Effector CD4-positive, alpha-beta T cell (primary cell): ENCODE measurements at regions not wholly inside any gene's neighbourhood (a gene's known extent, or its start where the extent isn't known, plus 50 kb on each side); places are given as distances from the start of the nearest gene placed in this dataset.
"Not testable (repeated sequence)": the region's sequence is repeated elsewhere in the genome, so short reads cannot be mapped to it uniquely, and the experiment has no call there.

ENCODE experiments used
- DNase-seq: peaks from one replicate; pipeline ENCODE4 v3.0.0-alpha.2; 2020

DNA sequence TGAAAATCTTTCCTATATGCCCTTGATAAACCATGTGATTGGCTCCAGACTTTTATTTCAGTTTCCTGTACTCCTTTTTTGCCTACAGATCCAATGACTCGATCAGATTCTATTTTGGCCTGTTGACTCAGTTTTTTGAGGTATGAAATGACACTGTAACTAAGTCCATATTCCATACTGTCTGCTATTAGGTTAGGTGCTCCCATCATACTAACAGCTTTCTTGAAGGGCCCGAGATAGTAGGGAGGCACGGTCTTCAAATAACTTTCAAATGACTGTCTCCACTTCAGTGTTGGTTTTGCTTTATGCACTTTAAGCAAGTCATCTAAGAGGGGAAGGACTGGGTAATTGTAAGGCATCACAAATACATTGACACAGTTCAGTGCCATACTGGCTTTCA lies 295.4 kb upstream of the DAB2 start:
- DNase-seq: no peak

DNA sequence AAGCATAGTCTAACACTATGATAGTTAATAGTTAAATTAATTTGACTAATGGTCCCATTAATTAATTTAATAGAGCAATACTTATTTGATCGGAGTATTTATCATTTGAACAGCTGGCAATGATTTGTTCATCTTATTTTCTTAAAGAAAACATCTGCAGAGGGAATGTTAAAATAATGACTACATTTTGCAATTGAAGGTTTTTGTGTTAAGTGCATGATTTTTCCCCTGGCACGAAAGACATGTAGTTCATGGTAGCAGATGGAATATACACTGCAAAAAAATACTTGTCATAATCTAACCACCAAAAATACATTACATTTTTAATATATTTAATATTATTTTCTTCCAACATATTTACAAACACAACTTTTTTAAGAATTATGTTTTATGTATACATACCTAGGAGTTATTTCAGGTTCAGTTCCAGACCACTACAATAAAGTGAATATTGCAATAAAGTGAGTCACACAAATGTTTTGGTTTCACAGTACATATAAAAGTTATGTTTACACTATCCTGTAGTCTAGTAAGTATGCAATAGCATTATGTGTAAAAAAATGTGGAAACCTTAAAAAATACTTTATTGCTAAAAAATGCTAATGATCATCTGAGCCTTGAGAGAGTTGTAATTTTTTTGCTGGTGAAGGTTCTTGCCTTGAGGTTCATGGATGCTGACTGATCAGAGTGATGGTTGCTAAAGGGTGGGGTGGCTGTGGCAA lies 292.6 kb upstream of the DAB2 start:
- DNase-seq: no peak

- no peak for DNase-seq
These were observed 291.8 kb upstream of the DAB2 start for GRCh38 chr5:39716532-39717028.

GRCh38 chr5:39714036-39714698 lies 289.4 kb upstream of the DAB2 start:
- peak; percentile 24 for DNase-seq

DNA sequence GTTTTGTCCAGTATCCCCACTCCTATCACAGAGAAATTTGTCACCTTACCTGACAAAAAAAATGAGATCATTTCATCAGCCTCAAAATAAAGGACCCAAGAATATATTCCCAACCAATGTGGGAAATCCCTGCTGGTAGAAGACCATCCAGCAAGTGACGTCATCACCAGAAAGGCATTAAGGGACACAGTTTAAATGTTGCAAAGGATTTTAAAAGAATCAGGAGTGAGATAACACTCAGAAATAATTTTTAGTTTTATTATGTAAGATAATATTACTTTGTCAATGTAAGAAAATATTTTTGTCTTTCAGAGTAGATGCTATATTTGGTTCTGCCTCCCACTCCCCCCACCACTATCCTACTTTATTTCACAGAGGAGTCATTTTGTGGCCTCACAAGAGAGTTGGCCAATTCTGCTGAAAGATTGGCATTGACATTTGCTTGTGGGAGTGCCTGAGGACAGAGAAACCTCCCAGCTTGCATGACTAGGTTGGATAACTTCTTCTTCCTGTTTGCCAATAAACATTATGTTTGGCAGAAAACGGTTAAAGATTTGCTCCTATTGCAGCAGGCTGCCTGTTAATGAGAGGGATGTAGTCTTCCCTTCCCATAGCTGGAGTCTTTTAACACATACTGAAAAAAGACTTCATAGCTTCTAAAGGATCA lies 288.6 kb upstream of the DAB2 start:
- DNase-seq: no peak

DNA sequence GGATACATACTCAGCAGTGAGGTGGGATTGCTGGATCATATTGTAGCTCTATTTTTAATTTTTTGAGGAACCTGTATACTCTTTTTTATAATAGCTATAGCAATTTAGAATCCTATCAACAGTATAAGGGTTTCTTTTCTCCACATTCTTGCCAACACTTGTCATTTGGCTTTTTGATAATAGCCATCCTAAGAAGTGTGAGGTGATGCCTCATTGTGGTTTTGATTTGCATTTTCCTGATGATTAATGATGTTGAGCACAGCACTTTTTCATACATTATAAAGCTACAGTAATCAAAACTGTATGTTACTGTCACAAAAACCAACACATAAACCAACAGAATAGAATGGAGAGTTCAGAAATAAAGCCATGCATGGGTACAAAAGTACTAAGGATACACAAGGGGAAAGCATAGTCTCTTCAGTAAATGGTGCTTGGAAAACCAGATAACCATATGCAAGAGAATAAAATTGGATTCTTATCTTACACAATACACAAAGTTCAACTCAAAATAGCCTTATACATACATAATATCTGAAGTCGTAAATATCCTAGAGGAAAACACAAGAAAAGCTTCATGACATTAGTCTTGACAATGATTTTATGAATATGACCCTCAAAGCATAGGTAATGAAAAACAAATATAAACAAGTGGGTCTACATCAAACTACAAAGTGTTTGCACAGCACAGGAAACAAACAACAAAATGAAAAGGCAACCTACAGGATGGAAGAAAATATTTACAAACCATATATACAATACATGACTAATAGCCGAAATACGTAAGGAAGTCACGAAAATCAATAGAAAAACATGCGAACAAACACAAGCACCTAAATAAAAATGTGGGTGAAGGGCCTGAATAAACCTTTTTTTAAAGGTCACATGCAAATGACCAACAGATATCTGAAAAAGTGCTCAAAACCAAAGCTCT lies 287.8 kb upstream of the DAB2 start:
- DNase-seq: no peak

- DNase-seq: no peak
These were observed 287.0 kb upstream of the DAB2 start for GRCh38 chr5:39711821-39712220.

DNA sequence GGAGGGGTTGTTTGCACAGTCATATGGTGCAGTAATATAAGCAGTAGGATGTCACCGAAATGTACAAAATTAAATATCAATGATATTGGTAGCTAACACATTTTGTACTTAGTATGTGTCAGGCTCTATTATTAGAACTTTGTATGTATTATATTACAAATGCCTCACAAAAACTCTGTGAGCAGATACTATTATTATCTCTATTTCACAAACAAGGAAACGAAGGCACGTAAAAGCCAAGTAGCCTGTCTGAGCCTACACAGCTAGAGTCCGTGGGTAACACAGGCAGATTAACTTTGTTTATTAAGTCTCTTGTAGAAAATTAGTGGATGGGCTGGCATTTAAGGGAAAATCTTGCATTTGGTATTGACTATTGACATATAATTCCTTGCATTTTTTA lies 284.3 kb upstream of the DAB2 start:
- no peak for DNase-seq

- no peak for DNase-seq
These were observed 278.1 kb upstream of the DAB2 start for GRCh38 chr5:39702928-39703327.

GRCh38 chr5:39700523-39700922 lies 275.7 kb upstream of the DAB2 start:
- DNase-seq: no peak

- DNase-seq: no peak
These were observed 274.2 kb upstream of the DAB2 start for GRCh38 chr5:39698838-39699560.

- no peak for DNase-seq
These were observed 273.1 kb upstream of the DAB2 start for GRCh38 chr5:39697881-39698280.

- DNase-seq: no peak
These were observed 272.1 kb upstream of the DAB2 start for GRCh38 chr5:39696672-39697398.

GRCh38 chr5:39691993-39692392 lies 267.2 kb upstream of the DAB2 start:
- DNase-seq: no peak

- no peak for DNase-seq
These were observed 266.4 kb upstream of the DAB2 start for GRCh38 chr5:39691136-39691535.

GRCh38 chr5:39689919-39690318 lies 265.1 kb upstream of the DAB2 start:
- DNase-seq: no peak

GRCh38 chr5:39687924-39688323 lies 263.1 kb upstream of the DAB2 start:
- not testable (repeated sequence) for DNase-seq

- DNase-seq: no peak
These were observed 255.4 kb upstream of the DAB2 start for GRCh38 chr5:39680213-39680612.

- no peak for DNase-seq
These were observed 253.8 kb upstream of the DAB2 start for GRCh38 chr5:39678534-39678933.

GRCh38 chr5:39675676-39676075 lies 250.9 kb upstream of the DAB2 start:
- DNase-seq: no peak
